Coronary artery (tissue), 2 donors: ENCODE measurements at regions not wholly inside any gene's neighbourhood (a gene's known extent, or its start where the extent isn't known, plus 50 kb on each side); places are given as distances from the start of the nearest gene placed in this dataset.

Experiments
- DNase-seq: peaks from one replicate; pipeline ENCODE4 v3.0.0-alpha.2; 2017; ENCODE audit warnings: low spot score
- H3K27ac ChIP-seq, 2 donors: fragments of 200-600 bp; sonication (generic); one replicate each; pipeline ENCODE4 v1.5.1; 2016 to 2019
- H3K4me3 ChIP-seq: fragments of 200-600 bp; sonication (generic); 2 replicates; pipeline ENCODE4 v1.5.1; 2016; ENCODE audit warnings: mild to moderate bottlenecking, moderate library complexity
- TF ChIP-seq, protein P1 (sequence below): fragments of 200-600 bp; sonication (generic); IDR thresholded peaks from one replicate; pipeline ENCODE4 v1.5.1; 2019; ENCODE audit warnings: antibody characterized with exemption

DNA sequence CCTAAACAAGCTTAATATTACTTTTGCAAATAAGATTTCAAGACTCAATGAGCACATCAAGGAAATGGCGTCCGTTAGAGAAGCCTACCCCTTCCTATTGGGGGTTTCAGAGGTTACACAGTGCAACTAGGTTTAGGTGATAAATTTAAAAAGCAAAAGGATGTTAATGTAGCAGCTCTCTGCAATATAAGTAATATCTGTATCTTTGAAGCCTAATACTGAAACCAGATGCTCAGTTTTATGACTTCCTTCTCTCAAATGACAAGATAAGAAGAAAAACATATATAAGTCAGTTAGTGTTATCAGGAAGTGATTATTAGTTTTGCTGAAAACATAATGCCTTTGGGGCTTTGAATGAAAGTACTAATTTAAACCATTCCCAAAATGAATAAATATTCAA is 54.3 kb upstream of the MED13 start:
- TF ChIP-seq, protein P1, sequence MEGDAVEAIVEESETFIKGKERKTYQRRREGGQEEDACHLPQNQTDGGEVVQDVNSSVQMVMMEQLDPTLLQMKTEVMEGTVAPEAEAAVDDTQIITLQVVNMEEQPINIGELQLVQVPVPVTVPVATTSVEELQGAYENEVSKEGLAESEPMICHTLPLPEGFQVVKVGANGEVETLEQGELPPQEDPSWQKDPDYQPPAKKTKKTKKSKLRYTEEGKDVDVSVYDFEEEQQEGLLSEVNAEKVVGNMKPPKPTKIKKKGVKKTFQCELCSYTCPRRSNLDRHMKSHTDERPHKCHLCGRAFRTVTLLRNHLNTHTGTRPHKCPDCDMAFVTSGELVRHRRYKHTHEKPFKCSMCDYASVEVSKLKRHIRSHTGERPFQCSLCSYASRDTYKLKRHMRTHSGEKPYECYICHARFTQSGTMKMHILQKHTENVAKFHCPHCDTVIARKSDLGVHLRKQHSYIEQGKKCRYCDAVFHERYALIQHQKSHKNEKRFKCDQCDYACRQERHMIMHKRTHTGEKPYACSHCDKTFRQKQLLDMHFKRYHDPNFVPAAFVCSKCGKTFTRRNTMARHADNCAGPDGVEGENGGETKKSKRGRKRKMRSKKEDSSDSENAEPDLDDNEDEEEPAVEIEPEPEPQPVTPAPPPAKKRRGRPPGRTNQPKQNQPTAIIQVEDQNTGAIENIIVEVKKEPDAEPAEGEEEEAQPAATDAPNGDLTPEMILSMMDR: no peak
- no peak overlapping the region for H3K27ac ChIP-seq
- H3K4me3 ChIP-seq: no peak overlapping the region
- DNase-seq: no peak
